ENCODE measurements at regions not wholly inside any gene's neighbourhood (a gene's known extent, or its start where the extent isn't known, plus 50 kb on each side); places are given as distances from the start of the nearest gene placed in this dataset.
A peak's percentile ranks its signal among the peaks of the same experiment; 100 is the strongest.

GRCh38 chr15:79172801-79173460 is 82.4 kb upstream of the RASGRF1 start:
- intact Hi-C loops (cut with micrococcal nuclease; ENCODE audit: unreplicated experiment), result no loop called here
- no peak overlapping the region for H3K9ac ChIP-seq (ENCODE audit: insufficient read depth, low read depth, low read length)
- ATAC-seq, result peak; percentile 26
- no peak for DNase-seq (ENCODE audit: low spot score)
- H3K79me2 ChIP-seq (ENCODE audit: insufficient read depth, low read length), result no peaks in the 10 kb centered on the region
- no peak overlapping the region for H3K4me3 ChIP-seq (replicated peaks in 1 of 3; ENCODE audit: insufficient read depth in 1 of 3, low read depth in 2 of 3, low read length in 3 of 3)
- H3K4me1 ChIP-seq (ENCODE audit: insufficient read depth, low read length), result peaks cover 27% of the 10 kb centered on the region
- BruUV-seq (replicated peaks), result no TSS peak
- no peak overlapping the region for H3K27ac ChIP-seq (ENCODE audit: extremely low read length, insufficient read depth, low read length)
- H2AFZ ChIP-seq (ENCODE audit: low read length), result no peak overlapping the region
- no peaks in the 10 kb centered on the region for H3K36me3 ChIP-seq (replicated peaks in 1 of 2; ENCODE audit: control insufficient read depth in 1 of 2, insufficient read depth in 2 of 2, low read length in 2 of 2)
- peaks cover 0 to 16% of the 10 kb centered on the region in 2 experiments; a peak in 2 of 5 replicates for H3K27me3 ChIP-seq (ENCODE audit: control insufficient read depth in 1 of 2, insufficient read depth in 2 of 2, low read length in 2 of 2)
- in situ Hi-C loops (cut with HindIII; ENCODE audit: extremely low pct_ligation_motif_present, low pct_unique_long_range_greater_than_20kb), result no loop called here
- 48% methylated on average over 6 of the region's 10 CpGs for WGBS (ENCODE audit: low lambda C conversion rate)
- H3K4me2 ChIP-seq (ENCODE audit: low read depth, low read length), result no peak overlapping the region
- H3K9me3 ChIP-seq (ENCODE audit: low read length), result no peaks in the 10 kb centered on the region
- ChIA-PET CTCF (ENCODE audit: low intra/inter-chr PET ratio, low total read pairs) (interaction anchor here (1.4 kb wide), 1 partner anchor 11 kb away, joined by 5 read pairs; no protein-coding TSS in a partner anchor), POLR2A (no interaction called here)
- no peaks in the 10 kb centered on the region for H4K20me1 ChIP-seq (ENCODE audit: insufficient read depth, low read length)
- no peak for FAIRE-seq
- TF ChIP-seq TEAD3 (CRISPR knock-in tag; optimal IDR thresholded peaks at IDR 0.05; ENCODE audit: borderline replicate concordance), result no peak
- no peak for TF ChIP-seq HNRNPL (IDR thresholded peaks at IDR 0.05; ENCODE audit: low read depth, low read length)
- no peak for TF ChIP-seq CTCF (CRISPR knock-in tag; IDR thresholded peaks at IDR 0.05)
- TF ChIP-seq, protein P1, sequence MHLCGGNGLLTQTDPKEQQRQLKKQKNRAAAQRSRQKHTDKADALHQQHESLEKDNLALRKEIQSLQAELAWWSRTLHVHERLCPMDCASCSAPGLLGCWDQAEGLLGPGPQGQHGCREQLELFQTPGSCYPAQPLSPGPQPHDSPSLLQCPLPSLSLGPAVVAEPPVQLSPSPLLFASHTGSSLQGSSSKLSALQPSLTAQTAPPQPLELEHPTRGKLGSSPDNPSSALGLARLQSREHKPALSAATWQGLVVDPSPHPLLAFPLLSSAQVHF (CRISPR knock-in tag; IDR thresholded peaks at IDR 0.05), result no peak
- TF ChIP-seq ZFP36L1 (CRISPR knock-in tag; IDR thresholded peaks at IDR 0.05), result no peak
- no peak for TF ChIP-seq ZNF646 (CRISPR knock-in tag; IDR thresholded peaks at IDR 0.05)
- no peak for TF ChIP-seq ZFP62 (CRISPR knock-in tag; IDR thresholded peaks at IDR 0.05)
- TF ChIP-seq, protein P2, sequence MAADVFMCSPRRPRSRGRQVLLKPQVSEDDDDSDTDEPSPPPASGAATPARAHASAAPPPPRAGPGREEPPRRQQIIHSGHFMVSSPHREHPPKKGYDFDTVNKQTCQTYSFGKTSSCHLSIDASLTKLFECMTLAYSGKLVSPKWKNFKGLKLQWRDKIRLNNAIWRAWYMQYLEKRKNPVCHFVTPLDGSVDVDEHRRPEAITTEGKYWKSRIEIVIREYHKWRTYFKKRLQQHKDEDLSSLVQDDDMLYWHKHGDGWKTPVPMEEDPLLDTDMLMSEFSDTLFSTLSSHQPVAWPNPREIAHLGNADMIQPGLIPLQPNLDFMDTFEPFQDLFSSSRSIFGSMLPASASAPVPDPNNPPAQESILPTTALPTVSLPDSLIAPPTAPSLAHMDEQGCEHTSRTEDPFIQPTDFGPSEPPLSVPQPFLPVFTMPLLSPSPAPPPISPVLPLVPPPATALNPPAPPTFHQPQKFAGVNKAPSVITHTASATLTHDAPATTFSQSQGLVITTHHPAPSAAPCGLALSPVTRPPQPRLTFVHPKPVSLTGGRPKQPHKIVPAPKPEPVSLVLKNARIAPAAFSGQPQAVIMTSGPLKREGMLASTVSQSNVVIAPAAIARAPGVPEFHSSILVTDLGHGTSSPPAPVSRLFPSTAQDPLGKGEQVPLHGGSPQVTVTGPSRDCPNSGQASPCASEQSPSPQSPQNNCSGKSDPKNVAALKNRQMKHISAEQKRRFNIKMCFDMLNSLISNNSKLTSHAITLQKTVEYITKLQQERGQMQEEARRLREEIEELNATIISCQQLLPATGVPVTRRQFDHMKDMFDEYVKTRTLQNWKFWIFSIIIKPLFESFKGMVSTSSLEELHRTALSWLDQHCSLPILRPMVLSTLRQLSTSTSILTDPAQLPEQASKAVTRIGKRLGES (CRISPR knock-in tag; IDR thresholded peaks at IDR 0.05; ENCODE audit: borderline replicate concordance), result no peak
- TF ChIP-seq TBP (CRISPR knock-in tag; IDR thresholded peaks at IDR 0.05), result no peak

Data from HepG2 (cell line).